ENCODE measurements at regions not wholly inside any gene's neighbourhood (a gene's known extent, or its start where the extent isn't known, plus 50 kb on each side); places are given as distances from the start of the nearest gene placed in this dataset.

GRCh38 chr10:23869996-23870395, 338.9 kb upstream of the KIAA1217 start:
- Histone ChIP-seq H3K27ac (ENCODE audit: low read depth, low read length) (no peak overlapping the region), H3K27me3 (ENCODE audit: insufficient read depth, low read length) (0 out of 2 replicates have a peak, but pooled peaks cover 3% of the 10 kb centered on the region)
- ATAC-seq, result no peak

More at GRCh38 chr10:23869996-23870395, 338.9 kb upstream of the KIAA1217 start:
- Histone ChIP-seq H3K9me3 (ENCODE audit: control insufficient read depth in 1 of 2, insufficient read depth in 1 of 2, low read depth in 1 of 2, low read length in 2 of 2) (no peaks in the 10 kb centered on the region; a peak in 1 of 4 replicates), H3K4me2 (ENCODE audit: low read length) (no peak overlapping the region), H4K20me1 (ENCODE audit: insufficient read depth) (no peaks in the 10 kb centered on the region; the same call in 1 of the 2 replicates), H3K36me3 (ENCODE audit: control insufficient read depth in 1 of 2, insufficient read depth in 2 of 2, low read length in 2 of 2) (no peaks in the 10 kb centered on the region), H3K4me3 (replicated peaks in 1 of 2; ENCODE audit: low read depth in 1 of 2, low read length in 2 of 2) (no peak overlapping the region), H3K4me1 (ENCODE audit: control insufficient read depth in 1 of 2, insufficient read depth in 2 of 2, low read length in 2 of 2) (no peaks in the 10 kb centered on the region), H3K9ac (ENCODE audit: low read length) (no peak overlapping the region), H2AFZ (ENCODE audit: low read depth, low read length, poor library complexity, severe bottlenecking) (no peak overlapping the region), H3K9me2 (ENCODE audit: insufficient read depth) (no peaks in the 10 kb centered on the region), H3K79me2 (ENCODE audit: insufficient read depth, low read length) (no peaks in the 10 kb centered on the region)
- DNase-seq (ENCODE audit: low read depth, low spot score), result no peak
- ChIA-PET CTCF (no interaction called here), POLR2A (no interaction called here), RAD21 (ENCODE audit: low non-redundant PET in 1 of 2, low total read pairs in 2 of 2, uncharacterized antibody in 2 of 2, unreplicated experiment in 2 of 2) (no interaction called here)
- intact Hi-C loops (cut with micrococcal nuclease), result no loop called here
- TF ChIP-seq YY1 (IDR thresholded peaks at IDR 0.05; ENCODE audit: extremely low read depth, insufficient replicate concordance, low read depth, low read length), result no peak
- TF ChIP-seq JUND (IDR thresholded peaks at IDR 0.05), result no peak
- no peak for TF ChIP-seq ZBTB33 (IDR thresholded peaks at IDR 0.05; ENCODE audit: extremely low read depth, insufficient replicate concordance, low read length)
- no peak for TF ChIP-seq ZFX (IDR thresholded peaks at IDR 0.05)
- TF ChIP-seq ATF3 (IDR thresholded peaks at IDR 0.05), result no peak
- no peak for TF ChIP-seq SP1 (IDR thresholded peaks at IDR 0.05; ENCODE audit: low read depth)
- TF ChIP-seq ELF1 (IDR thresholded peaks at IDR 0.05; ENCODE audit: borderline replicate concordance, low read depth), result no peak
- no peak for TF ChIP-seq ZNF274 (IDR thresholded peaks at IDR 0.05; ENCODE audit: low read depth, low read length)
- BruUV-seq (replicated peaks), result no TSS peak
